ENCODE measurements at regions not wholly inside any gene's neighbourhood (a gene's known extent, or its start where the extent isn't known, plus 50 kb on each side); places are given as distances from the start of the nearest gene placed in this dataset.

DNA sequence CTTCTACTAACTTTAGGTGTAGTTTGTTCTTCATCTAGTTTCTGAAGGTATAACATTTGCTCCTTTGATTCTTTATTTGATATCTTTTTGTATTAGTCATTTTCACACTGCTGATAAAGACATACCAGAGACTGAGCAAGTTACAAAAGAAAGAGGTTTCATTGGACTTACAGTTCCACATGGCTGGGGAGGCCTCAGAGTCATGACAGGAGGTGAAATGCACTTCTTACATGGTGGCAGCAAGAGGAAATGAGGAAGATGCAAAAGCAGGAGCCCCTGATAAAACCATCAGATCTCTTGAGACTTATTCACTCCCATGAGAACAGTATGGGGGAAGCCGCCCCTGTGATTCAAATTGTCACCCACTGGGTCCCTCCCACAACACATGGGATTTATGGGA, 544.4 kb upstream of the DSEL start:
- Histone ChIP-seq H3K27ac (no peak overlapping the region), H3K4me3 (no peak overlapping the region)

DNA sequence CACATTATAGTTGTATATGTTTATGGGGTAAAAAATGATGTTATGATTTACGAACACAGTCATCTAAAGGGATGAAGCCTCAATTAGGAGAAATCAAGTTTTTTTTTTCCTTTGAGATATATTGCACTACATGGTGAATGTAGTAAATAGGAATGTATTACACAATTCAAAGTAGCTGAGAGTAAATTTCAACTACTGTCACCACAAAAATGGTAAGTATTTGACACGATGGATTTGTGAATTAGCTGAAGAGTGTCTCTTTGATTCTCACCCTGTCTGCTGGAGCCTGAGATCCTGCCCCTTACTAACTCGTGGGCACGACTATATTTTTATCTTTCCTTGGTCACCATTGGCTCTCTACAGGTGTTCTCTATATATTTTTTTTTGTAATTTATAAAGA, 540.4 kb upstream of the DSEL start:
- no peak overlapping the region for H3K27ac ChIP-seq

GRCh38 chr18:68054669-68055068, 538.1 kb upstream of the DSEL start:
- no peak overlapping the region for H3K4me3 ChIP-seq
- no peak overlapping the region for H3K27ac ChIP-seq

More for the DNA sequence above, 540.4 kb upstream of the DSEL start:
- H3K4me3 ChIP-seq = no peak overlapping the region

GRCh38 chr18:68053290-68053689, 536.8 kb upstream of the DSEL start:
- no peak overlapping the region for H3K4me3 ChIP-seq

DNA sequence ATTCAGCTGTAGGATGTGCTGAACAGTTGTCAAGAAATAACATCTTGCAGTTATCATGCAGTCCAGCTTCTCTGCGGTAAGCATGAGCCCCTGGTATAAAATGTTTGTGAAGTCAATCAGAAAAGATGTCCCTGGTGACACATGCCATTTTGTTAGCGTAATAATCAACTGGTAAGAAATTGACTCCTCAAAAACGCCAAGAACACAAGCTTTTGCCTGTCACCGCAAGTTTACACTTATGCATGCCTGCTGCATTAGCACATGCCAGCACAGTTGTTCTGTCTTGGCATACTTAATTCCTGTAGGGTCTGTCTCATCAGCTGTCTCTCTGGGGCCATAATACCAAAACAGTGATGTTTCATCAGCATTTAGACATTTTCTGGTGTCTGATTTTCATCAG, 524.8 kb upstream of the DSEL start:
- Histone ChIP-seq H3K4me3 (no peak overlapping the region), H3K27ac (no peak overlapping the region)

More at GRCh38 chr18:68053290-68053689, 536.8 kb upstream of the DSEL start:
- no peak overlapping the region for H3K27ac ChIP-seq

DNA sequence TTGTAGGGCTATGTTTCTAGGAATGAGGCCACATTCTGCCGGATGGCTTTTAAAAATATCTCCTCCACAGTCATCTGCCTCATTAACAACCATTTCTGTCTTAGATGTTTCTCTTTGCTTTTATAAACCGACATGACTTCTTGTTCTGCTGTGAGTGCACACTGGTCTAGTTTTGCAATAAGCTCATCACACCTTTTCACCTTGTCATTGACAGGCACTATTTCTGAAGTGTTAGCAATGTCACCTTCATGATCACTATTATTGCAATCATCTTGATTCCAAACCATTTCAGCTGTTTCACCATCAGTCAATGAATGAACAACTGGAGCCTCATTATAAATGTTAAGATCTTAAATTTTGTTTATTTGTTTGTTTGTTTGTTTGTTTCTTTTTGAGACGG, 523.7 kb upstream of the DSEL start:
- no peak overlapping the region for H3K4me3 ChIP-seq
- no peak overlapping the region for H3K27ac ChIP-seq

DNA sequence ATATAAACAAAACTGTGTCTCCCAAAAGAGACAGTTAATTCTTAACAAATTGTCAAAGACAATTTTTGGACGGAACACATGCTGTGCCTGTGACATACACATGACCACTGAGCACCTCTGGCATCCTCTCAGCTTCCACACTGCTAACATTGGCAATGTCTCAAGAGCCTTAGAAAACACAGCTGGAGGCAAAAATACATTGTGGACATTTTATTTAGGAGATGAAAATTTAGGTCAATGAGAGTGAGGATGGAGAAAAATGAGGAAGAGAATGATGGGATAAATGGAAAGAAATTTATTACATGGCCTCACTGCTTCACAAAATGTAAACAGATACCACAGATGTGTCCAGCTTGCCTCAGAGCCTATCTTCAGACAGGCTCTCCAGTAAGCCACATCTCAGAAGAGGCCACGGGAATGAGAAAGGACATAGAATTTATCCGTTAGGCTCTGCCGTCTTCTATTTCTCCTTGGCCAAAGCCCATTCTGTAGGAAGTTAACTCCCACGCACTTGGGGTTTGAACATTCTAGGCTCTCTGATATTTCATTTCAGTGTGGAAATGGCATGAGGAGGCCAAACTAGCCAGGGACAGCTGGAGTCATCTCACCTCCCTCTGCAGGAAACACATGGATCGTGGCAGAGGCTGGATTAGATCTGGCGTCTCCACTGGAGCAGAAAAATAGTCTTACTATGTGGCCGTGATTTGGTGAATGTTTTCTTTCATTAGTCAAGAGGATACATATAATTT, 519.4 kb upstream of the DSEL start:
- H3K4me3 ChIP-seq = no peak overlapping the region
- no peak overlapping the region for H3K27ac ChIP-seq

DNA sequence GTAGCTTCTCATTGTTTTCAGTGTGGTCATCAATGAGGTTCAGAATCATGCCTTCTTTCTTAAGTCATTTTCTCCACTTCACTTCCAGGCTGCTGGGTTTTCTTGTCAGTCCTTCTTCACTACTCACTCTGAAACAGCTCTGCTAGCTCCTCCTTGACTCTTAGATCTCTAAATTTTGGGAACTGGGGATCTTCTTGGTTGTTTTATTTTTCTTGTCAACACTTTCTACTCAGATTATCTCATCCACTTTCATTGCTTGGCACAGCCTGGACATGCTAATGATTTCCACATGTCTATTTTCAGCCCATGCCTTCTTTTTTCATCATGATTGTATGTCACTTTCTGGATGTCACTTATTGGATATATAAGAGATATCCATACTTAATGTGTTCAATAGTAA, 517.8 kb upstream of the DSEL start:
- Histone ChIP-seq H3K27ac (no peak overlapping the region), H3K4me3 (no peak overlapping the region)

- no peak overlapping the region for H3K4me3 ChIP-seq
- no peak overlapping the region for H3K27ac ChIP-seq
Measured at GRCh38 chr18:68033466-68033865, 516.9 kb upstream of the DSEL start.

DNA sequence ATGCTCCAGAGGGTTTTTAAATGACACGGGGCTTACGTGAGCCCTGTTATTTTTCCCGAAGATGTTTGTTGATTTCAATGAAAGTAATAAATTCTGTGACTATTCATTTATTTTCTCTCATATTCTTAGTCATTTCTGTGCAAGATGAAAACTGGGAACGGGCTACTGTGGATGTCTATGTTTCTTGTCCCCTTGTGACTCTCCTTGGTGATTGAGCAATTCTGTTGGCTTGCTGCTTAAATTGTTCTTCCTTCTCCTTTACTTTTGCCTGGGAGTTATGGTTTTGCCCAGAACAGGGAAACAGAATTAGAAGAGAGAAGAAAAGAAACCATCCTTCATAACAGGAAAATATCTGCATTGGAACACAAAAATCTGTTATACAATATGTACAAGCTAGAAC, 508.2 kb upstream of the DSEL start:
- peak overlapping the region in 1 of 21 experiments; percentile 26 for H3K27ac ChIP-seq
- no peak overlapping the region for H3K4me3 ChIP-seq

GRCh38 chr18:68017385-68017784, 500.9 kb upstream of the DSEL start:
- no peak overlapping the region for H3K27ac ChIP-seq
- H3K4me3 ChIP-seq = no peak overlapping the region

GRCh38 chr18:67997496-67997895, 481.0 kb upstream of the DSEL start:
- H3K4me3 ChIP-seq = no peak overlapping the region
- H3K27ac ChIP-seq = no peak overlapping the region

- Histone ChIP-seq H3K4me3 (no peak overlapping the region), H3K27ac (no peak overlapping the region)
Measured at GRCh38 chr18:67995769-67996168, 479.2 kb upstream of the DSEL start.

- H3K4me3 ChIP-seq = no peak overlapping the region
- H3K27ac ChIP-seq = no peak overlapping the region
Measured at GRCh38 chr18:67980241-67980640, 463.7 kb upstream of the DSEL start.

GRCh38 chr18:67977067-67977616, 460.6 kb upstream of the DSEL start:
- Histone ChIP-seq H3K4me3 (no peak overlapping the region), H3K27ac (no peak overlapping the region)

GRCh38 chr18:67973916-67974315, 457.4 kb upstream of the DSEL start:
- Histone ChIP-seq H3K27ac (no peak overlapping the region), H3K4me3 (no peak overlapping the region)

- Histone ChIP-seq H3K4me3 (no peak overlapping the region), H3K27ac (no peak overlapping the region)
Measured at GRCh38 chr18:67969458-67969857, 452.9 kb upstream of the DSEL start.

DNA sequence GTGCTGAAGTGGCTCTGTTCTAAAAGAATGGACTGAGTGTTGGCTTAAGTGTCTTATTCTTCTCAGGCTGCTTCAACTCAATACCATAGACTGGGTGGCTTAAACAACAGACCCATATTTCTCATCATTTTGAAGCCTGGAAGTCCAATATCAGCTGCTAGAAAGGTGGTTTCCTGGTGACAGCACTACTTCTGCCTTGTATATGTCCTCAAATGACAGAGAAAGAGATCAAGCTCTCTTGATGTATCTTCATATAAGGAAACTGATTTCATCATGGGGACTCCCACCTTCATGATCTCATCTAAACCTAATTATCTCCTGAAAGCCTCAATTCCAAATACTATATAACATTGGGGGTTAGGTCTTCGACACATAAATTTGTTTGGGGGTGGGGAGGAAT, 449.7 kb upstream of the DSEL start:
- no peak overlapping the region for H3K4me3 ChIP-seq
- H3K27ac ChIP-seq = no peak overlapping the region

DNA sequence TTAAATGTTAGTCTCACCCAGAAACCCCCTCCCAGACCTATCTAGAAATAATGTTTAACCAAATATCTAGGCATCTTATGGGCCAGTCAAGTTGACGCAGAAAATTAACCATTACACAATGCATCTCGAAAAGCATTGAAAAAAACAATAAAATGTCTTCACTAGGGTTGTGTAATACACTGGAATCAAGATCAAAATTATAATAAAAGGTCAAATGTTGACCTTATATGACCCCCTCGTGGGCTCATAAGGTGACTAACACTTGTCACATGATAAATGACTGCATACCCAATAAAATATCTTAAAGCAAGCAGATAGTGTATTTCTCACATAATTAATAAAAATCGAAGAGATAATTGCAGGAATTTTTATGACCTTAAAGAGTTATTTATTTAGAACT, 447.9 kb upstream of the DSEL start:
- Histone ChIP-seq H3K27ac (no peak overlapping the region), H3K4me3 (no peak overlapping the region)

- Histone ChIP-seq H3K4me3 (no peak overlapping the region), H3K27ac (no peak overlapping the region)
Measured at GRCh38 chr18:67961701-67962440, 445.4 kb upstream of the DSEL start.

GRCh38 chr18:67957684-67958083, 441.2 kb upstream of the DSEL start:
- Histone ChIP-seq H3K4me3 (no peak overlapping the region), H3K27ac (no peak overlapping the region)
